ENCODE measurements at regions not wholly inside any gene's neighbourhood (a gene's known extent, or its start where the extent isn't known, plus 50 kb on each side); places are given as distances from the start of the nearest gene placed in this dataset.

- Histone ChIP-seq H3K36me3 (ENCODE audit: control insufficient read depth in 5 of 5, insufficient read depth in 5 of 5, low read length in 5 of 5) (no peaks in the 10 kb centered on the region), H3K27me3 (ENCODE audit: control insufficient read depth in 5 of 5, insufficient read depth in 4 of 5, low read length in 5 of 5) (no peaks in the 10 kb centered on the region), H3K4me1 (ENCODE audit: control insufficient read depth in 5 of 5, insufficient read depth in 5 of 5, low read length in 5 of 5) (no peaks in the 10 kb centered on the region), H3K9me3 (ENCODE audit: control insufficient read depth in 5 of 5, low read length in 5 of 5) (no peaks in the 10 kb centered on the region), H3K9ac (ENCODE audit: low read length in 5 of 5) (no peak overlapping the region), H3K27ac (ENCODE audit: low read depth, low read length) (no peak overlapping the region), H3K4me3 (ENCODE audit: low read depth in 1 of 5, low read length in 5 of 5) (no peak overlapping the region)
Observed at GRCh38 chr14:98543074-98543473, 728.9 kb downstream of the BCL11B start.

- no peaks in the 10 kb centered on the region for H3K9me3 ChIP-seq (ENCODE audit: control insufficient read depth in 5 of 5, low read length in 5 of 5)
- no peak overlapping the region for H3K9ac ChIP-seq (ENCODE audit: low read length in 5 of 5)
- H3K4me3 ChIP-seq (ENCODE audit: low read depth in 1 of 5, low read length in 5 of 5), result no peak overlapping the region
- H3K4me1 ChIP-seq (ENCODE audit: control insufficient read depth in 5 of 5, insufficient read depth in 5 of 5, low read length in 5 of 5), result no peaks in the 10 kb centered on the region
- H3K36me3 ChIP-seq (ENCODE audit: control insufficient read depth in 5 of 5, insufficient read depth in 5 of 5, low read length in 5 of 5), result no peaks in the 10 kb centered on the region
- no peak overlapping the region for H3K27ac ChIP-seq (ENCODE audit: low read depth, low read length)
- H3K27me3 ChIP-seq (ENCODE audit: control insufficient read depth in 5 of 5, insufficient read depth in 4 of 5, low read length in 5 of 5), result no peaks in the 10 kb centered on the region
Observed at GRCh38 chr14:98544174-98544573, 727.8 kb downstream of the BCL11B start.

GRCh38 chr14:98545181-98545580 lies 726.8 kb downstream of the BCL11B start:
- no peaks in the 10 kb centered on the region for H3K27me3 ChIP-seq (ENCODE audit: control insufficient read depth in 5 of 5, insufficient read depth in 4 of 5, low read length in 5 of 5)
- H3K9ac ChIP-seq (ENCODE audit: low read length in 5 of 5), result no peak overlapping the region

GRCh38 chr14:98548071-98548686 lies 723.8 kb downstream of the BCL11B start:
- H3K9ac ChIP-seq (ENCODE audit: low read length in 5 of 5), result no peak overlapping the region
- H3K36me3 ChIP-seq (ENCODE audit: control insufficient read depth in 5 of 5, insufficient read depth in 5 of 5, low read length in 5 of 5), result no peaks in the 10 kb centered on the region
- peaks cover 0 to 3% (median 0%) of the 10 kb centered on the region in 5 donors for H3K27me3 ChIP-seq (ENCODE audit: control insufficient read depth in 5 of 5, insufficient read depth in 4 of 5, low read length in 5 of 5)
- H3K4me3 ChIP-seq (ENCODE audit: low read depth in 1 of 5, low read length in 5 of 5), result no peak overlapping the region
- H3K4me1 ChIP-seq (ENCODE audit: control insufficient read depth in 5 of 5, insufficient read depth in 5 of 5, low read length in 5 of 5), result no peaks in the 10 kb centered on the region
- H3K27ac ChIP-seq (ENCODE audit: low read depth, low read length), result no peak overlapping the region
- H3K9me3 ChIP-seq (ENCODE audit: control insufficient read depth in 5 of 5, low read length in 5 of 5), result no peaks in the 10 kb centered on the region

More at GRCh38 chr14:98545181-98545580, 726.8 kb downstream of the BCL11B start:
- no peaks in the 10 kb centered on the region for H3K4me1 ChIP-seq (ENCODE audit: control insufficient read depth in 5 of 5, insufficient read depth in 5 of 5, low read length in 5 of 5)
- no peak overlapping the region for H3K27ac ChIP-seq (ENCODE audit: low read depth, low read length)
- H3K9me3 ChIP-seq (ENCODE audit: control insufficient read depth in 5 of 5, low read length in 5 of 5), result no peaks in the 10 kb centered on the region
- no peaks in the 10 kb centered on the region for H3K36me3 ChIP-seq (ENCODE audit: control insufficient read depth in 5 of 5, insufficient read depth in 5 of 5, low read length in 5 of 5)
- no peak overlapping the region for H3K4me3 ChIP-seq (ENCODE audit: low read depth in 1 of 5, low read length in 5 of 5)

GRCh38 chr14:98551028-98551427 lies 721.0 kb downstream of the BCL11B start:
- H3K4me3 ChIP-seq (ENCODE audit: low read depth in 1 of 5, low read length in 5 of 5), result no peak overlapping the region
- no peak overlapping the region for H3K27ac ChIP-seq (ENCODE audit: low read depth, low read length)
- H3K36me3 ChIP-seq (ENCODE audit: control insufficient read depth in 5 of 5, insufficient read depth in 5 of 5, low read length in 5 of 5), result no peaks in the 10 kb centered on the region
- H3K27me3 ChIP-seq (ENCODE audit: control insufficient read depth in 5 of 5, insufficient read depth in 4 of 5, low read length in 5 of 5), result peaks cover 0 to 3% (median 0%) of the 10 kb centered on the region in 5 donors
- no peaks in the 10 kb centered on the region for H3K9me3 ChIP-seq (ENCODE audit: control insufficient read depth in 5 of 5, low read length in 5 of 5)
- H3K9ac ChIP-seq (ENCODE audit: low read length in 5 of 5), result no peak overlapping the region
- no peaks in the 10 kb centered on the region for H3K4me1 ChIP-seq (ENCODE audit: control insufficient read depth in 5 of 5, insufficient read depth in 5 of 5, low read length in 5 of 5)

- H3K4me3 ChIP-seq (ENCODE audit: low read depth in 1 of 5, low read length in 5 of 5), result no peak overlapping the region
- no peak overlapping the region for H3K27ac ChIP-seq (ENCODE audit: low read depth, low read length)
- no peak overlapping the region for H3K9ac ChIP-seq (ENCODE audit: low read length in 5 of 5)
- no peaks in the 10 kb centered on the region for H3K36me3 ChIP-seq (ENCODE audit: control insufficient read depth in 5 of 5, insufficient read depth in 5 of 5, low read length in 5 of 5)
- peaks cover 0 to 2% (median 0%) of the 10 kb centered on the region in 5 donors for H3K9me3 ChIP-seq (ENCODE audit: control insufficient read depth in 5 of 5, low read length in 5 of 5)
- peaks cover 0 to 6% (median 0%) of the 10 kb centered on the region in 5 donors for H3K27me3 ChIP-seq (ENCODE audit: control insufficient read depth in 5 of 5, insufficient read depth in 4 of 5, low read length in 5 of 5)
- H3K4me1 ChIP-seq (ENCODE audit: control insufficient read depth in 5 of 5, insufficient read depth in 5 of 5, low read length in 5 of 5), result no peaks in the 10 kb centered on the region
Observed at GRCh38 chr14:98555440-98555839, 716.6 kb downstream of the BCL11B start.

- H3K27me3 ChIP-seq (ENCODE audit: control insufficient read depth in 5 of 5, insufficient read depth in 4 of 5, low read length in 5 of 5), result peaks cover 0 to 1% (median 0%) of the 10 kb centered on the region in 5 donors
- no peaks in the 10 kb centered on the region for H3K4me1 ChIP-seq (ENCODE audit: control insufficient read depth in 5 of 5, insufficient read depth in 5 of 5, low read length in 5 of 5)
- H3K9me3 ChIP-seq (ENCODE audit: control insufficient read depth in 5 of 5, low read length in 5 of 5), result no peaks in the 10 kb centered on the region
- H3K4me3 ChIP-seq (ENCODE audit: low read depth in 1 of 5, low read length in 5 of 5), result no peak overlapping the region
- no peak overlapping the region for H3K9ac ChIP-seq (ENCODE audit: low read length in 5 of 5)
- H3K36me3 ChIP-seq (ENCODE audit: control insufficient read depth in 5 of 5, insufficient read depth in 5 of 5, low read length in 5 of 5), result no peaks in the 10 kb centered on the region
- H3K27ac ChIP-seq (ENCODE audit: low read depth, low read length), result no peak overlapping the region
Observed at GRCh38 chr14:98564006-98564405, 708.0 kb downstream of the BCL11B start.

- Histone ChIP-seq H3K36me3 (ENCODE audit: control insufficient read depth in 5 of 5, insufficient read depth in 5 of 5, low read length in 5 of 5) (no peaks in the 10 kb centered on the region), H3K9me3 (ENCODE audit: control insufficient read depth in 5 of 5, low read length in 5 of 5) (peaks cover 0 to 1% (median 0%) of the 10 kb centered on the region in 5 donors), H3K9ac (ENCODE audit: low read length in 5 of 5) (no peak overlapping the region), H3K4me1 (ENCODE audit: control insufficient read depth in 5 of 5, insufficient read depth in 5 of 5, low read length in 5 of 5) (no peaks in the 10 kb centered on the region), H3K27ac (ENCODE audit: low read depth, low read length) (no peak overlapping the region), H3K27me3 (ENCODE audit: control insufficient read depth in 5 of 5, insufficient read depth in 4 of 5, low read length in 5 of 5) (no peaks in the 10 kb centered on the region), H3K4me3 (ENCODE audit: low read depth in 1 of 5, low read length in 5 of 5) (no peak overlapping the region)
Observed at GRCh38 chr14:98564541-98564940, 707.5 kb downstream of the BCL11B start.

- peaks cover 0 to 8% (median 3%) of the 10 kb centered on the region in 5 donors for H3K9me3 ChIP-seq (ENCODE audit: control insufficient read depth in 5 of 5, low read length in 5 of 5)
- H3K27me3 ChIP-seq (ENCODE audit: control insufficient read depth in 5 of 5, insufficient read depth in 4 of 5, low read length in 5 of 5), result peaks cover 0 to 4% (median 0%) of the 10 kb centered on the region in 5 donors
- no peaks in the 10 kb centered on the region for H3K36me3 ChIP-seq (ENCODE audit: control insufficient read depth in 5 of 5, insufficient read depth in 5 of 5, low read length in 5 of 5)
- H3K27ac ChIP-seq (ENCODE audit: low read depth, low read length), result no peak overlapping the region
- H3K4me1 ChIP-seq (ENCODE audit: control insufficient read depth in 5 of 5, insufficient read depth in 5 of 5, low read length in 5 of 5), result no peaks in the 10 kb centered on the region
- H3K4me3 ChIP-seq (ENCODE audit: low read depth in 1 of 5, low read length in 5 of 5), result no peak overlapping the region
- no peak overlapping the region for H3K9ac ChIP-seq (ENCODE audit: low read length in 5 of 5)
Observed at GRCh38 chr14:98571104-98571503, 700.9 kb downstream of the BCL11B start.

- H3K9me3 ChIP-seq (ENCODE audit: control insufficient read depth in 5 of 5, low read length in 5 of 5), result peaks cover 0 to 8% (median 3%) of the 10 kb centered on the region in 5 donors
- H3K27me3 ChIP-seq (ENCODE audit: control insufficient read depth in 5 of 5, insufficient read depth in 4 of 5, low read length in 5 of 5), result peaks cover 0 to 4% (median 0%) of the 10 kb centered on the region in 5 donors
- H3K36me3 ChIP-seq (ENCODE audit: control insufficient read depth in 5 of 5, insufficient read depth in 5 of 5, low read length in 5 of 5), result no peaks in the 10 kb centered on the region
- no peak overlapping the region for H3K4me3 ChIP-seq (ENCODE audit: low read depth in 1 of 5, low read length in 5 of 5)
- H3K9ac ChIP-seq (ENCODE audit: low read length in 5 of 5), result no peak overlapping the region
- no peak overlapping the region for H3K27ac ChIP-seq (ENCODE audit: low read depth, low read length)
- no peaks in the 10 kb centered on the region for H3K4me1 ChIP-seq (ENCODE audit: control insufficient read depth in 5 of 5, insufficient read depth in 5 of 5, low read length in 5 of 5)
Observed at GRCh38 chr14:98573082-98573481, 698.9 kb downstream of the BCL11B start.

Measured in subcutaneous abdominal adipose tissue (tissue), 5 donors.